GM23338 (cell line): ENCODE measurements at regions not wholly inside any gene's neighbourhood (a gene's known extent, or its start where the extent isn't known, plus 50 kb on each side); places are given as distances from the start of the nearest gene placed in this dataset.

ENCODE experiments used
- ATAC-seq: fragments of 200-7000 bp; cut with Tn5 transposase; 3 replicates; pipeline ENCODE4 v1.9.1; 2020
- DNase-seq: peaks from one replicate; pipeline ENCODE4 v3.0.0-alpha.2; 2015; ENCODE audit warnings: low spot score
- H2AFZ ChIP-seq: fragments of 200-600 bp; sonication (generic); 2 replicates; pipeline ENCODE4 v1.8.0; 2016; ENCODE audit warnings: antibody characterized with exemption, mild to moderate bottlenecking, moderate library complexity
- H3F3A ChIP-seq: fragments of 200-600 bp; sonication (generic); replicated peaks from 2 replicates; pipeline ENCODE4 v1.8.0; 2017; ENCODE audit warnings: antibody characterized with exemption, mixed run types, low read depth
- H3K27ac ChIP-seq: fragments of 200-600 bp; sonication (generic); 2 replicates; pipeline ENCODE4 v1.6.1; 2016; ENCODE audit warnings: low read depth
- H3K27me3 ChIP-seq: fragments of 200-600 bp; sonication (generic); 2 replicates; pipeline ENCODE4 v1.8.0; 2016; ENCODE audit warnings: mild to moderate bottlenecking, mixed run types, moderate library complexity; ENCODE audit not compliant: insufficient read depth
- H3K36me3 ChIP-seq: fragments of 200-600 bp; sonication (generic); 2 replicates; pipeline ENCODE4 v1.8.0; 2016; ENCODE audit warnings: mild to moderate bottlenecking; ENCODE audit not compliant: insufficient read depth
- H3K4me1 ChIP-seq: fragments of 200-600 bp; sonication (generic); 2 replicates; pipeline ENCODE4 v1.8.0; 2016; ENCODE audit warnings: mild to moderate bottlenecking, moderate library complexity; ENCODE audit not compliant: insufficient read depth
- H3K4me2 ChIP-seq: fragments of 200-600 bp; sonication (generic); 2 replicates; pipeline ENCODE4 v1.7.1; 2017; ENCODE audit warnings: mixed run types
- H3K4me3 ChIP-seq: fragments of 200-600 bp; sonication (generic); 2 replicates; pipeline ENCODE4 v1.6.1; 2016; ENCODE audit warnings: mixed run types
- H3K79me2 ChIP-seq: fragments of 200-600 bp; sonication (generic); replicated peaks from 2 replicates; pipeline ENCODE4 v1.8.0; 2017; ENCODE audit warnings: mild to moderate bottlenecking; ENCODE audit not compliant: insufficient read depth
- H3K9me2 ChIP-seq: fragments of 200-600 bp; sonication (generic); 2 replicates; pipeline ENCODE4 v1.8.0; 2017; ENCODE audit not compliant: insufficient read depth
- H4K20me1 ChIP-seq: fragments of 200-600 bp; sonication (generic); replicated peaks from 2 replicates; pipeline ENCODE4 v1.8.0; 2017; ENCODE audit warnings: mild to moderate bottlenecking; ENCODE audit not compliant: insufficient read depth
- H3K27ac Mint-ChIP-seq: 2 replicates; pipeline ENCODE4 v1.8.0; 2020; ENCODE audit warnings: inconsistent platforms, mild to moderate bottlenecking, moderate library complexity, mixed read lengths
- H3K27me3 Mint-ChIP-seq: 3 replicates; pipeline ENCODE4 v1.8.0; 2022; ENCODE audit warnings: low read depth, mild to moderate bottlenecking, moderate library complexity, mixed read lengths, inconsistent platforms; ENCODE audit not compliant: insufficient read depth, poor library complexity
- H3K36me3 Mint-ChIP-seq: 3 replicates; pipeline ENCODE4 v1.8.0; 2021; ENCODE audit warnings: low read depth, mild to moderate bottlenecking, inconsistent platforms, moderate library complexity, mixed read lengths
- H3K4me1 Mint-ChIP-seq: 3 replicates; pipeline ENCODE4 v1.8.0; 2020; ENCODE audit warnings: mild to moderate bottlenecking, inconsistent platforms, mixed read lengths
- H3K4me3 Mint-ChIP-seq: 3 replicates; pipeline ENCODE4 v1.8.0; 2021; ENCODE audit warnings: moderate library complexity, mild to moderate bottlenecking, inconsistent platforms, mixed read lengths
- H3K9me3 Mint-ChIP-seq: 3 replicates; pipeline ENCODE4 v1.8.0; 2020; ENCODE audit warnings: moderate library complexity, mild to moderate bottlenecking, inconsistent platforms, mixed read lengths
- CREB1 ChIP-seq: fragments of 250-450 bp; sonication (Bioruptor Pico); IDR thresholded peaks from 2 replicates; pipeline ENCODE4 v1.5.0; 2020; ENCODE audit warnings: low read depth, mild to moderate bottlenecking, moderate library complexity
- ETS1 ChIP-seq: IDR thresholded peaks from 2 replicates; pipeline ENCODE4 v1.6.1; 2016; ENCODE audit warnings: antibody characterized with exemption
- EZH2 ChIP-seq: fragments of 200-600 bp; sonication (generic); IDR thresholded peaks from one replicate; pipeline ENCODE4 v1.8.0; 2017; ENCODE audit warnings: antibody characterized with exemption, mild to moderate bottlenecking, low read depth; ENCODE audit not compliant: unreplicated experiment
- EZH2phosphoT487 ChIP-seq: fragments of 200-600 bp; sonication (generic); IDR thresholded peaks from one replicate; pipeline ENCODE4 v1.8.1; 2018; ENCODE audit warnings: antibody characterized with exemption; ENCODE audit not compliant: unreplicated experiment
- JUNB ChIP-seq: IDR thresholded peaks from one replicate; pipeline ENCODE4 v1.6.1; 2016; ENCODE audit warnings: antibody characterized with exemption; ENCODE audit not compliant: unreplicated experiment
- NANOG ChIP-seq: IDR thresholded peaks from 2 replicates; pipeline ENCODE4 v1.6.1; 2016; ENCODE audit warnings: antibody characterized with exemption, borderline replicate concordance
- POLR2AphosphoS5 ChIP-seq: IDR thresholded peaks from 2 replicates; pipeline ENCODE4 v1.6.1; 2016; ENCODE audit warnings: antibody characterized with exemption, low read depth
- REST ChIP-seq: IDR thresholded peaks from one replicate; pipeline ENCODE4 v1.6.1; 2018; ENCODE audit warnings: antibody characterized with exemption; ENCODE audit not compliant: unreplicated experiment
- STAT1 ChIP-seq: IDR thresholded peaks from one replicate; pipeline ENCODE4 v1.6.1; 2016; ENCODE audit warnings: antibody characterized with exemption; ENCODE audit not compliant: unreplicated experiment
- ZNF114 ChIP-seq: fragments of 250-450 bp; sonication (Bioruptor Pico); IDR thresholded peaks from 2 replicates; pipeline ENCODE4 v1.5.0; 2020; ENCODE audit warnings: mild to moderate bottlenecking, moderate library complexity
- ZNF331 ChIP-seq: fragments of 250-450 bp; sonication (Bioruptor Pico); IDR thresholded peaks from 2 replicates; pipeline ENCODE4 v1.5.0; 2020; ENCODE audit warnings: low read depth, mild to moderate bottlenecking, moderate library complexity
- TF ChIP-seq, protein P1 (sequence below): fragments of 250-450 bp; sonication (Bioruptor Pico); IDR thresholded peaks from 2 replicates; pipeline ENCODE4 v1.5.0; 2020; ENCODE audit warnings: mild to moderate bottlenecking, moderate library complexity
- TF ChIP-seq, protein P2 (sequence below), 2 experiments: fragments of 200-600 bp in 1 of 2; sonication (generic) in 1 of 2; conservative IDR thresholded peaks; 2 replicates each; pipeline versions ENCODE4 v1.5.1 to v1.6.1; 2016 to 2017; ENCODE audit warnings: antibody characterized with exemption in 2 of 2, low read depth in 2 of 2, mild to moderate bottlenecking in 2 of 2, moderate library complexity in 1 of 2

- no peaks in the 10 kb centered on the region for H3K4me1 Mint-ChIP-seq
- no peaks in the 10 kb centered on the region for H3K4me1 ChIP-seq
- no peak for DNase-seq
- no peak overlapping the region for H3K4me3 ChIP-seq
- TF ChIP-seq, protein P1, sequence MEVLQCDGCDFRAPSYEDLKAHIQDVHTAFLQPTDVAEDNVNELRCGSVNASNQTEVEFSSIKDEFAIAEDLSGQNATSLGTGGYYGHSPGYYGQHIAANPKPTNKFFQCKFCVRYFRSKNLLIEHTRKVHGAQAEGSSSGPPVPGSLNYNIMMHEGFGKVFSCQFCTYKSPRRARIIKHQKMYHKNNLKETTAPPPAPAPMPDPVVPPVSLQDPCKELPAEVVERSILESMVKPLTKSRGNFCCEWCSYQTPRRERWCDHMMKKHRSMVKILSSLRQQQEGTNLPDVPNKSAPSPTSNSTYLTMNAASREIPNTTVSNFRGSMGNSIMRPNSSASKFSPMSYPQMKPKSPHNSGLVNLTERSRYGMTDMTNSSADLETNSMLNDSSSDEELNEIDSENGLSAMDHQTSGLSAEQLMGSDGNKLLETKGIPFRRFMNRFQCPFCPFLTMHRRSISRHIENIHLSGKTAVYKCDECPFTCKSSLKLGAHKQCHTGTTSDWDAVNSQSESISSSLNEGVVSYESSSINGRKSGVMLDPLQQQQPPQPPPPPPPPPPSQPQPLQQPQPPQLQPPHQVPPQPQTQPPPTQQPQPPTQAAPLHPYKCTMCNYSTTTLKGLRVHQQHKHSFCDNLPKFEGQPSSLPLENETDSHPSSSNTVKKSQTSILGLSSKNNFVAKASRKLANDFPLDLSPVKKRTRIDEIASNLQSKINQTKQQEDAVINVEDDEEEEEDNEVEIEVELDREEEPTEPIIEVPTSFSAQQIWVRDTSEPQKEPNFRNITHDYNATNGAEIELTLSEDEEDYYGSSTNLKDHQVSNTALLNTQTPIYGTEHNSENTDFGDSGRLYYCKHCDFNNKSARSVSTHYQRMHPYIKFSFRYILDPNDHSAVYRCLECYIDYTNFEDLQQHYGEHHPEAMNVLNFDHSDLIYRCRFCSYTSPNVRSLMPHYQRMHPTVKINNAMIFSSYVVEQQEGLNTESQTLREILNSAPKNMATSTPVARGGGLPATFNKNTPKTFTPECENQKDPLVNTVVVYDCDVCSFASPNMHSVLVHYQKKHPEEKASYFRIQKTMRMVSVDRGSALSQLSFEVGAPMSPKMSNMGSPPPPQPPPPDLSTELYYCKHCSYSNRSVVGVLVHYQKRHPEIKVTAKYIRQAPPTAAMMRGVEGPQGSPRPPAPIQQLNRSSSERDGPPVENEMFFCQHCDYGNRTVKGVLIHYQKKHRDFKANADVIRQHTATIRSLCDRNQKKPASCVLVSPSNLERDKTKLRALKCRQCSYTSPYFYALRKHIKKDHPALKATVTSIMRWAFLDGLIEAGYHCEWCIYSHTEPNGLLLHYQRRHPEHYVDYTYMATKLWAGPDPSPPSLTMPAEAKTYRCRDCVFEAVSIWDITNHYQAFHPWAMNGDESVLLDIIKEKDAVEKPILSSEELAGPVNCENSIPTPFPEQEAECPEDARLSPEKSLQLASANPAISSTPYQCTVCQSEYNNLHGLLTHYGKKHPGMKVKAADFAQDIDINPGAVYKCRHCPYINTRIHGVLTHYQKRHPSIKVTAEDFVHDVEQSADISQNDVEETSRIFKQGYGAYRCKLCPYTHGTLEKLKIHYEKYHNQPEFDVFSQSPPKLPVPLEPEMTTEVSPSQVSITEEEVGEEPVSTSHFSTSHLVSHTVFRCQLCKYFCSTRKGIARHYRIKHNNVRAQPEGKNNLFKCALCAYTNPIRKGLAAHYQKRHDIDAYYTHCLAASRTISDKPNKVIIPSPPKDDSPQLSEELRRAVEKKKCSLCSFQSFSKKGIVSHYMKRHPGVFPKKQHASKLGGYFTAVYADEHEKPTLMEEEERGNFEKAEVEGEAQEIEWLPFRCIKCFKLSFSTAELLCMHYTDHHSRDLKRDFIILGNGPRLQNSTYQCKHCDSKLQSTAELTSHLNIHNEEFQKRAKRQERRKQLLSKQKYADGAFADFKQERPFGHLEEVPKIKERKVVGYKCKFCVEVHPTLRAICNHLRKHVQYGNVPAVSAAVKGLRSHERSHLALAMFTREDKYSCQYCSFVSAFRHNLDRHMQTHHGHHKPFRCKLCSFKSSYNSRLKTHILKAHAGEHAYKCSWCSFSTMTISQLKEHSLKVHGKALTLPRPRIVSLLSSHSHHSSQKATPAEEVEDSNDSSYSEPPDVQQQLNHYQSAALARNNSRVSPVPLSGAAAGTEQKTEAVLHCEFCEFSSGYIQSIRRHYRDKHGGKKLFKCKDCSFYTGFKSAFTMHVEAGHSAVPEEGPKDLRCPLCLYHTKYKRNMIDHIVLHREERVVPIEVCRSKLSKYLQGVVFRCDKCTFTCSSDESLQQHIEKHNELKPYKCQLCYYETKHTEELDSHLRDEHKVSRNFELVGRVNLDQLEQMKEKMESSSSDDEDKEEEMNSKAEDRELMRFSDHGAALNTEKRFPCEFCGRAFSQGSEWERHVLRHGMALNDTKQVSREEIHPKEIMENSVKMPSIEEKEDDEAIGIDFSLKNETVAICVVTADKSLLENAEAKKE (CRISPR knock-in tag) = no peak
- TF ChIP-seq NANOG (no peak), EZH2 (no peak), ZNF331 (no peak), REST (no peak), STAT1 (no peak), ETS1 (no peak), ZNF114 (CRISPR knock-in tag) (no peak), JUNB (no peak), POLR2AphosphoS5 (no peak), EZH2phosphoT487 (no peak), CREB1 (CRISPR knock-in tag) (no peak)
- TF ChIP-seq, protein P2, sequence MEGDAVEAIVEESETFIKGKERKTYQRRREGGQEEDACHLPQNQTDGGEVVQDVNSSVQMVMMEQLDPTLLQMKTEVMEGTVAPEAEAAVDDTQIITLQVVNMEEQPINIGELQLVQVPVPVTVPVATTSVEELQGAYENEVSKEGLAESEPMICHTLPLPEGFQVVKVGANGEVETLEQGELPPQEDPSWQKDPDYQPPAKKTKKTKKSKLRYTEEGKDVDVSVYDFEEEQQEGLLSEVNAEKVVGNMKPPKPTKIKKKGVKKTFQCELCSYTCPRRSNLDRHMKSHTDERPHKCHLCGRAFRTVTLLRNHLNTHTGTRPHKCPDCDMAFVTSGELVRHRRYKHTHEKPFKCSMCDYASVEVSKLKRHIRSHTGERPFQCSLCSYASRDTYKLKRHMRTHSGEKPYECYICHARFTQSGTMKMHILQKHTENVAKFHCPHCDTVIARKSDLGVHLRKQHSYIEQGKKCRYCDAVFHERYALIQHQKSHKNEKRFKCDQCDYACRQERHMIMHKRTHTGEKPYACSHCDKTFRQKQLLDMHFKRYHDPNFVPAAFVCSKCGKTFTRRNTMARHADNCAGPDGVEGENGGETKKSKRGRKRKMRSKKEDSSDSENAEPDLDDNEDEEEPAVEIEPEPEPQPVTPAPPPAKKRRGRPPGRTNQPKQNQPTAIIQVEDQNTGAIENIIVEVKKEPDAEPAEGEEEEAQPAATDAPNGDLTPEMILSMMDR (conservative IDR thresholded peaks at IDR 0.05; ENCODE audit: low read depth in 2 of 2) = no peak
- no peak overlapping the region for H3K27ac ChIP-seq
- no peak overlapping the region for H3K4me2 ChIP-seq
- H3K4me3 Mint-ChIP-seq = no peak overlapping the region
- no peaks in the 10 kb centered on the region; the same call in 2 of the 3 replicates for H3K9me3 Mint-ChIP-seq
- H3K9me2 ChIP-seq = 0 out of 2 replicates have a peak, but pooled peaks cover 2% of the 10 kb centered on the region
- peaks cover 2% of the 10 kb centered on the region for H3K27me3 Mint-ChIP-seq
- no peak overlapping the region for H3K27ac Mint-ChIP-seq
- H3K36me3 Mint-ChIP-seq = no peaks in the 10 kb centered on the region
- H3K79me2 ChIP-seq = no peaks in the 10 kb centered on the region
- no peaks in the 10 kb centered on the region for H3K36me3 ChIP-seq
- no peaks in the 10 kb centered on the region for H4K20me1 ChIP-seq
- H3K27me3 ChIP-seq = no peaks in the 10 kb centered on the region
- H2AFZ ChIP-seq = no peak overlapping the region
- ATAC-seq = no peak
- H3F3A ChIP-seq = no peaks in the 10 kb centered on the region
Measured at GRCh38 chr5:38793099-38793498, 52.7 kb upstream of the OSMR start.
